Sigmoid colon (tissue), 6 donors: ENCODE measurements at regions not wholly inside any gene's neighbourhood (a gene's known extent, or its start where the extent isn't known, plus 50 kb on each side); places are given as distances from the start of the nearest gene placed in this dataset.

Experiments
- DNase-seq: peaks from one replicate; pipeline ENCODE4 v3.0.0-alpha.2; 2019
- H3K27ac ChIP-seq, 4 donors: fragments of 200-600 bp; sonication (generic); one replicate each; pipeline ENCODE4 v1.5.1; 2016 to 2019; ENCODE audit warnings: mild to moderate bottlenecking in 1 of 4
- H3K27me3 ChIP-seq, 3 donors: fragments of 200-600 bp; sonication (generic); one replicate each; pipeline ENCODE4 v1.5.1; 2019; ENCODE audit warnings: mild to moderate bottlenecking in 1 of 3
- H3K36me3 ChIP-seq, 4 donors: fragments of 200-600 bp; sonication (generic); one replicate each; pipeline ENCODE4 v1.5.1; 2016 to 2019
- H3K4me1 ChIP-seq, 4 donors: fragments of 200-600 bp; sonication (generic); one replicate each; pipeline ENCODE4 v1.5.1; 2017 to 2019
- H3K4me3 ChIP-seq, 4 donors: fragments of 200-600 bp; sonication (generic); one replicate each; pipeline ENCODE4 v1.5.1; 2017 to 2019; ENCODE audit warnings: mild to moderate bottlenecking in 2 of 4, moderate library complexity in 1 of 4
- H3K9me3 ChIP-seq, 4 donors: fragments of 200-600 bp in 3 of 4; sonication (generic) in 3 of 4; one replicate each; pipeline versions ENCODE4 v1.5.1 to v1.6.1; 2013 to 2019
- EP300 ChIP-seq, 4 donors: sonication (generic); formaldehyde crosslinking; IDR thresholded peaks; one replicate each; pipeline ENCODE4 v1.6.1; 2017; ENCODE audit warnings: antibody characterized with exemption in 4 of 4
- POLR2A ChIP-seq, 2 donors: fragments of 450-650 bp; IDR thresholded peaks; one replicate each; pipeline ENCODE4 v1.6.1; 2016; ENCODE audit warnings: antibody characterized with exemption in 2 of 2, mild to moderate bottlenecking in 2 of 2, moderate library complexity in 2 of 2
- POLR2AphosphoS5 ChIP-seq, 4 donors: sonication (generic); formaldehyde crosslinking; IDR thresholded peaks; one replicate each; pipeline ENCODE4 v1.6.1; 2017; ENCODE audit warnings: antibody characterized with exemption in 4 of 4
- WGBS, 2 donors: extraction: QIAGEN DNeasy Blood & Tissue Kit; methylation state at CpG; one replicate each; pipeline ENCODE4 v1.1.7; 2013; 5-methylcytosine and 5-hydroxymethylcytosine counted together
- intact Hi-C: fragments of 100-400 bp; cut with DNase I; formaldehyde crosslinking; loops from one replicate; pipeline ENCODE4 v1.15.1; 2023
- TF ChIP-seq, protein P1 (sequence below), 4 experiments: fragments of 450-650 bp in 3 of 4; fragments of 200-600 bp in 1 of 4; IDR thresholded peaks; one replicate each; pipeline ENCODE4 v1.5.1; 2016 to 2019; ENCODE audit warnings: antibody characterized with exemption in 4 of 4, mild to moderate bottlenecking in 3 of 4, moderate library complexity in 2 of 4
- donor health status: healthy with polysubstance abuse.
- donor health status: healthy.

DNA sequence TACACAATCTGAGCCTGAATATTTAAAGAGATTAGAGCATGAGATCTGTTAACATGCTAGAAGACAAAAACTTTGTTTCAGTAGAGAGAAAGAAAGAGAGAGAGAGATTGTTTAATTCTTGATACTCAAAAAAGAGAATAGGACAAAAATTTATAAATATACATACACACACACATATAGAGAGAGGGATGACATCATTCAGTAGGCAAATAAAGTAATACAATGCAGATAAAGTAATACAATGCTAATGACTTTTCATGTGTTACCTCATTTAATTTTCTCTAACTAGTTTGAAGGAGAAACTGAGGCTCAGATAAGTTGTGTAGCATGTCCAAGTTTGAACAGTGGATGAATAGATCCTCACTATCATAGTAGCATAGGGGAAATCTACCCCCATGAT lies 286.4 kb downstream of the CMPK2 start:
- Histone ChIP-seq H3K36me3 (no peaks in the 10 kb centered on the region), H3K4me3 (no peak overlapping the region), H3K27ac (no peak overlapping the region), H3K27me3 (no peaks in the 10 kb centered on the region), H3K4me1 (no peaks in the 10 kb centered on the region), H3K9me3 (no peaks in the 10 kb centered on the region)
- TF ChIP-seq, protein P1, sequence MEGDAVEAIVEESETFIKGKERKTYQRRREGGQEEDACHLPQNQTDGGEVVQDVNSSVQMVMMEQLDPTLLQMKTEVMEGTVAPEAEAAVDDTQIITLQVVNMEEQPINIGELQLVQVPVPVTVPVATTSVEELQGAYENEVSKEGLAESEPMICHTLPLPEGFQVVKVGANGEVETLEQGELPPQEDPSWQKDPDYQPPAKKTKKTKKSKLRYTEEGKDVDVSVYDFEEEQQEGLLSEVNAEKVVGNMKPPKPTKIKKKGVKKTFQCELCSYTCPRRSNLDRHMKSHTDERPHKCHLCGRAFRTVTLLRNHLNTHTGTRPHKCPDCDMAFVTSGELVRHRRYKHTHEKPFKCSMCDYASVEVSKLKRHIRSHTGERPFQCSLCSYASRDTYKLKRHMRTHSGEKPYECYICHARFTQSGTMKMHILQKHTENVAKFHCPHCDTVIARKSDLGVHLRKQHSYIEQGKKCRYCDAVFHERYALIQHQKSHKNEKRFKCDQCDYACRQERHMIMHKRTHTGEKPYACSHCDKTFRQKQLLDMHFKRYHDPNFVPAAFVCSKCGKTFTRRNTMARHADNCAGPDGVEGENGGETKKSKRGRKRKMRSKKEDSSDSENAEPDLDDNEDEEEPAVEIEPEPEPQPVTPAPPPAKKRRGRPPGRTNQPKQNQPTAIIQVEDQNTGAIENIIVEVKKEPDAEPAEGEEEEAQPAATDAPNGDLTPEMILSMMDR (IDR thresholded peaks at IDR 0.05), result no peak
- TF ChIP-seq POLR2A (IDR thresholded peaks at IDR 0.05), result no peak
- no peak for TF ChIP-seq EP300 (IDR thresholded peaks at IDR 0.05)
- DNase-seq, result no peak
- intact Hi-C loops, result no loop called here

DNA sequence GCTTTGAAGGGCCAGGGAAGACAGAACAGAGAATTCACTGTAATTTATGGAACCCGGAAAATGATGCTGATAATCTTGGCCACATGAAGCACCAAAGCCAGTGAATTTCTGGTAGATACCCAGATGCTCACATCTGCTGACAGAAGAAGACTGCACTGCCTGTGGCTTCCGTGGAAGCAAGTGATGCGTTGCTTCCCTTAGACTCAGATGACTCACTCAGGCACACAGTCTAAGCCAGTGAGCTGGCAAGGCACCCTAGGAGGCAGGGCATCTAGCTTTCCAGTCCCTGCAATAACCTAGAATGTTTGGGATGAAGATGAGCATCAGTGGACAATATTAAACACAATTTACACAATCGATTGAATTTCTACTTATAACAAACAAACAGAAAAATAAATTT lies 284.7 kb downstream of the CMPK2 start:
- Histone ChIP-seq H3K4me1 (no peaks in the 10 kb centered on the region), H3K27me3 (no peaks in the 10 kb centered on the region), H3K9me3 (no peaks in the 10 kb centered on the region), H3K4me3 (no peak overlapping the region), H3K36me3 (no peaks in the 10 kb centered on the region), H3K27ac (no peak overlapping the region)
- no peak for DNase-seq
- intact Hi-C loops, result no loop called here
- 87 to 89% methylated on average over 4 of the region's 4 CpGs for WGBS, 2 donors
- TF ChIP-seq POLR2A (IDR thresholded peaks at IDR 0.05) (no peak), EP300 (IDR thresholded peaks at IDR 0.05) (no peak)
- TF ChIP-seq, protein P1 (IDR thresholded peaks at IDR 0.05), result no peak

DNA sequence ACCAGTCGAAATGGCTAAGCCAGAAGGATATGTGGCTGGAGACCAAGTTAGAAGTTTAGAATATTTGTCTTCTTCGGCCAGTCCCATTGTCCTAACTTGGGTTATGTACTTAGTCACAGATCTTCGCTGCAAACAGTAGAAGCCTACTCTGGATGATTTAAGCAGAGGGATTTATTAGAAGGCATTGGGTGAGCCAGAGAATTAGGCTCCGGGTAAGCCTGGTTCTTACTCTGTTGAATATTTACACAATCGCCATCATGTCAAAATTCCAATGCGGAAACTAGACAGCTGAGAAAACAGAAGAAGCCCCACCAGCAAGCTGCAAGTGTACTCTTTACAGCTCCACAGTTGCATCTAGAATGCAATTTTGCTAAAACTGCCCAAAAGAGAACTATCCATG lies 276.6 kb downstream of the CMPK2 start:
- peaks cover 0 to 4% (median 0%) of the 10 kb centered on the region in 4 donors for H3K9me3 ChIP-seq
- H3K36me3 ChIP-seq, result no peaks in the 10 kb centered on the region
- intact Hi-C loops, result no loop called here
- H3K4me3 ChIP-seq, result no peak overlapping the region
- no peak for DNase-seq
- no peaks in the 10 kb centered on the region for H3K4me1 ChIP-seq
- no peak overlapping the region for H3K27ac ChIP-seq
- no peaks in the 10 kb centered on the region for H3K27me3 ChIP-seq
- 70 to 76% methylated on average over 6 of the region's 6 CpGs for WGBS, 2 donors
- TF ChIP-seq POLR2AphosphoS5 (IDR thresholded peaks at IDR 0.05), result no peak
- no peak for TF ChIP-seq EP300 (IDR thresholded peaks at IDR 0.05)
- TF ChIP-seq, protein P1 (IDR thresholded peaks at IDR 0.05), result no peak
- no peak for TF ChIP-seq POLR2A (IDR thresholded peaks at IDR 0.05)

- Histone ChIP-seq H3K27me3 (no peaks in the 10 kb centered on the region), H3K4me1 (no peaks in the 10 kb centered on the region), H3K4me3 (no peak overlapping the region), H3K36me3 (no peaks in the 10 kb centered on the region), H3K27ac (no peak overlapping the region), H3K9me3 (peaks cover 0 to 4% (median 0%) of the 10 kb centered on the region in 4 donors)
- WGBS, 2 donors, result 65 to 77% methylated on average over 3 of the region's 3 CpGs
- no peak for DNase-seq
- intact Hi-C loops, result no loop called here
- TF ChIP-seq, protein P1 (IDR thresholded peaks at IDR 0.05), result no peak
- TF ChIP-seq POLR2AphosphoS5 (IDR thresholded peaks at IDR 0.05) (no peak), EP300 (IDR thresholded peaks at IDR 0.05) (no peak), POLR2A (IDR thresholded peaks at IDR 0.05) (no peak)
Measured at GRCh38 chr2:6590442-6590841, 275.3 kb downstream of the CMPK2 start.

GRCh38 chr2:6602471-6602870 lies 263.2 kb downstream of the CMPK2 start:
- Histone ChIP-seq H3K4me3 (no peak overlapping the region), H3K9me3 (no peaks in the 10 kb centered on the region), H3K36me3 (no peaks in the 10 kb centered on the region), H3K4me1 (no peaks in the 10 kb centered on the region), H3K27me3 (no peaks in the 10 kb centered on the region), H3K27ac (no peak overlapping the region)
- no peak for DNase-seq
- TF ChIP-seq, protein P1 (IDR thresholded peaks at IDR 0.05), result no peak
- no peak for TF ChIP-seq POLR2AphosphoS5 (IDR thresholded peaks at IDR 0.05)
- TF ChIP-seq POLR2A (IDR thresholded peaks at IDR 0.05), result no peak
- TF ChIP-seq EP300 (IDR thresholded peaks at IDR 0.05), result no peak
- WGBS, 2 donors, result 91 to 94% methylated on average over 4 of the region's 4 CpGs
- intact Hi-C loops, result no loop called here
